ENCODE measurements at regions not wholly inside any gene's neighbourhood (a gene's known extent, or its start where the extent isn't known, plus 50 kb on each side); places are given as distances from the start of the nearest gene placed in this dataset.

DNA sequence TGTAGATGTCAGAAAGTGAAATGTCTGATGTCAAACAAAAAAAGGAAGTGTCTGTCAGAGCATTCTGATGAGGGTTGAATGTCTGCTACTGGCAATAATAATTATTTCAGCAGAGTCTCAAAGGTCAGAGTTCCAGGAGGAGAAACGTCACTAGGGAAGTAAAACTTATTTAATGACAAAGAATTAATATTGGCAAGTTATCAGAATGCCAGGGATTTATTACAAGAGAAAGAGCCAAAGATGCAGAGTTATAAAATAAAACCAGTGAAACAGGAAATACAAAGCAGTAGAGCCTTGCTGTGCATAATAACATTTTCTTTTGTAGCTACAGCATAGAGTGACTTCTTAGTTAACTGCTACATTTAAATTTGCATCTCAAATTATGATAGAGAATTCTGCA lies 504.0 kb upstream of the LRRC4C start:
- no peaks in the 10 kb centered on the region for H3K27me3 ChIP-seq (ENCODE audit: control insufficient read depth, insufficient read depth, low read length)
- H3K4me1 ChIP-seq (ENCODE audit: control insufficient read depth, extremely low read depth, insufficient read depth, low read length), result no peaks in the 10 kb centered on the region
- H3K79me2 ChIP-seq (ENCODE audit: control insufficient read depth, insufficient read depth, low read length), result no peaks in the 10 kb centered on the region
- no peaks in the 10 kb centered on the region for H3K36me3 ChIP-seq (ENCODE audit: control insufficient read depth, insufficient read depth, low read length)
- no peaks in the 10 kb centered on the region for H4K20me1 ChIP-seq (ENCODE audit: control insufficient read depth, extremely low read depth, insufficient read depth, low read length)
- no peak overlapping the region for H3K4me3 ChIP-seq (replicated peaks in 1 of 4; ENCODE audit: control extremely low read depth in 1 of 4, insufficient read depth in 1 of 4, low read depth in 3 of 4, low read length in 4 of 4)
- no peak overlapping the region for H3K27ac ChIP-seq (ENCODE audit: insufficient read depth, low read length)
- DNase-seq (ENCODE audit: low read depth in 2 of 2), result no peak
- no peak overlapping the region for H3K4me2 ChIP-seq (ENCODE audit: extremely low read depth, insufficient read depth, low read length)
- H3K9me3 ChIP-seq (ENCODE audit: control insufficient read depth, insufficient read depth, low read depth, low read length), result no peaks in the 10 kb centered on the region
- TF ChIP-seq EZH2 (IDR thresholded peaks at IDR 0.05; ENCODE audit: low read length, missing control alignments) (no peak), CTCF (conservative IDR thresholded peaks at IDR 0.05 in 1 of 2, IDR thresholded peaks at IDR 0.05 in 1 of 2; ENCODE audit: low read depth in 1 of 2, low read length in 2 of 2) (no peak)
- H2AFZ ChIP-seq (ENCODE audit: low read length), result no peak overlapping the region
- no peak overlapping the region for H3K9ac ChIP-seq (ENCODE audit: insufficient read depth, low read length)

- H3K4me2 ChIP-seq (ENCODE audit: extremely low read depth, insufficient read depth, low read length), result no peak overlapping the region
- DNase-seq (ENCODE audit: low read depth in 2 of 2), result no peak
- H4K20me1 ChIP-seq (ENCODE audit: control insufficient read depth, extremely low read depth, insufficient read depth, low read length), result no peaks in the 10 kb centered on the region
Measured at GRCh38 chr11:41970681-41971080, 511.2 kb upstream of the LRRC4C start.

GRCh38 chr11:41971592-41971991 lies 512.1 kb upstream of the LRRC4C start:
- H4K20me1 ChIP-seq (ENCODE audit: control insufficient read depth, extremely low read depth, insufficient read depth, low read length), result no peaks in the 10 kb centered on the region
- H3K9me3 ChIP-seq (ENCODE audit: control insufficient read depth, insufficient read depth, low read depth, low read length), result no peaks in the 10 kb centered on the region
- no peaks in the 10 kb centered on the region for H3K27me3 ChIP-seq (ENCODE audit: control insufficient read depth, insufficient read depth, low read length)
- no peak overlapping the region for H3K27ac ChIP-seq (ENCODE audit: insufficient read depth, low read length)
- H3K9ac ChIP-seq (ENCODE audit: insufficient read depth, low read length), result no peak overlapping the region
- H3K4me1 ChIP-seq (ENCODE audit: control insufficient read depth, extremely low read depth, insufficient read depth, low read length), result no peaks in the 10 kb centered on the region
- H3K79me2 ChIP-seq (ENCODE audit: control insufficient read depth, insufficient read depth, low read length), result no peaks in the 10 kb centered on the region
- no peak overlapping the region for H3K4me2 ChIP-seq (ENCODE audit: extremely low read depth, insufficient read depth, low read length)
- no peak overlapping the region for H2AFZ ChIP-seq (ENCODE audit: low read length)
- TF ChIP-seq EZH2 (IDR thresholded peaks at IDR 0.05; ENCODE audit: low read length, missing control alignments), result no peak
- no peak for TF ChIP-seq CTCF (conservative IDR thresholded peaks at IDR 0.05 in 1 of 2, IDR thresholded peaks at IDR 0.05 in 1 of 2; ENCODE audit: low read depth in 1 of 2, low read length in 2 of 2)
- no peak overlapping the region for H3K4me3 ChIP-seq (replicated peaks in 1 of 4; ENCODE audit: control extremely low read depth in 1 of 4, insufficient read depth in 1 of 4, low read depth in 3 of 4, low read length in 4 of 4)
- no peaks in the 10 kb centered on the region for H3K36me3 ChIP-seq (ENCODE audit: control insufficient read depth, insufficient read depth, low read length)
- DNase-seq (ENCODE audit: low read depth in 2 of 2), result no peak

More at GRCh38 chr11:41970681-41971080, 511.2 kb upstream of the LRRC4C start:
- no peaks in the 10 kb centered on the region for H3K9me3 ChIP-seq (ENCODE audit: control insufficient read depth, insufficient read depth, low read depth, low read length)
- no peaks in the 10 kb centered on the region for H3K27me3 ChIP-seq (ENCODE audit: control insufficient read depth, insufficient read depth, low read length)
- no peak overlapping the region for H2AFZ ChIP-seq (ENCODE audit: low read length)
- no peaks in the 10 kb centered on the region for H3K79me2 ChIP-seq (ENCODE audit: control insufficient read depth, insufficient read depth, low read length)
- H3K27ac ChIP-seq (ENCODE audit: insufficient read depth, low read length), result no peak overlapping the region
- no peaks in the 10 kb centered on the region for H3K36me3 ChIP-seq (ENCODE audit: control insufficient read depth, insufficient read depth, low read length)
- no peak for TF ChIP-seq CTCF (conservative IDR thresholded peaks at IDR 0.05 in 1 of 2, IDR thresholded peaks at IDR 0.05 in 1 of 2; ENCODE audit: low read depth in 1 of 2, low read length in 2 of 2)
- TF ChIP-seq EZH2 (IDR thresholded peaks at IDR 0.05; ENCODE audit: low read length, missing control alignments), result no peak
- no peak overlapping the region for H3K4me3 ChIP-seq (replicated peaks in 1 of 4; ENCODE audit: control extremely low read depth in 1 of 4, insufficient read depth in 1 of 4, low read depth in 3 of 4, low read length in 4 of 4)
- H3K9ac ChIP-seq (ENCODE audit: insufficient read depth, low read length), result no peak overlapping the region
- H3K4me1 ChIP-seq (ENCODE audit: control insufficient read depth, extremely low read depth, insufficient read depth, low read length), result no peaks in the 10 kb centered on the region
